Erythroblast (primary cell): ENCODE measurements at regions not wholly inside any gene's neighbourhood (a gene's known extent, or its start where the extent isn't known, plus 50 kb on each side); places are given as distances from the start of the nearest gene placed in this dataset.

Experiments used
- DNase-seq, 2 experiments: peaks; one replicate each; lab custom pipeline; 2025; lab: John Stamatoyannopoulos, UW
- GATA1 ChIP-seq: IDR thresholded peaks from 2 replicates; pipeline ENCODE4 v1.6.1; 2011; ENCODE audit warnings: low read depth, mild to moderate bottlenecking, control low read depth, low read length, moderate library complexity
- POLR2A ChIP-seq: IDR thresholded peaks from 2 replicates; pipeline ENCODE4 v1.6.1; 2011; ENCODE audit warnings: mild to moderate bottlenecking, low read length

GRCh38 chrX:9240956-9241355 is 207.0 kb upstream of the FAM9B start:
- DNase-seq, result no peak
- TF ChIP-seq GATA1, result no peak
- TF ChIP-seq POLR2A, result no peak

GRCh38 chrX:9241427-9241826 is 207.5 kb upstream of the FAM9B start:
- no peak for DNase-seq
- TF ChIP-seq GATA1, result no peak
- TF ChIP-seq POLR2A, result no peak

DNA sequence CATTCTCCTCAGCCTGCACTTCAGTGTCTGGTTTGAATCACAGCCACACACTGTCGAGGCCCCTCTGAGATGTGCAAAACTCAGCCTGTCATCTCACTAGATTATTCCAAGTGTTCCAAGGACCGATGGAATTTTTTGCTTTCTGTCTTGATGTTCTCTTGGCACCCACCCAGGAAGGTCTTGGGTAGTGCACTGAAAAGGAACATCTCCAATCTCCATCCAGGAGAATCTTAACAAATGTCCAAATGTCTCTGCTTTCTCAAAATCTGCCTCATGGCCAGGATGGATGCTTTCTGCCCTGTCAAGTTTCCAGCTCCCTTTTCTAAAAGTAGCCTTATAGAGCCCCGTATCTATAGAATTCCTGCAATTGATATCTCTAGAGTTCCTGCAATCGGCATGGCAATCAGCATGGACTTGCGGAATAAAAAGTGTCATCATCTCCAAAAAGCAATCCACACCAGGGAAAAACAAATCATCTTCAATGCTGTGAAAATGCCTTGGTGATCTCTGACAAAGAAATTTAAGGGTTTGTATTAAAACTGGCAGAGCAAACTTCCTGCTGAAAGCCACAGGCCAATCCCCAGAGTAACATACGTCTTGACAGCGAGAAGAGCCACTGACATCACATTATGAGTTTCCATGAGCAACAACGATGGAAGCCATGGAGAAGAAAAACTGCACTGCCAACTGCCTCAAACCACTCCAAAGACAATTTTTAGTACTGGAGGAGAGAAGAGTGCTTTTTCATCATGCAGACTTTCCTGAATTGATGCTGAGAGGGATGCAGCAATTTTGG is 215.3 kb upstream of the FAM9B start:
- DNase-seq, result no peak
- TF ChIP-seq POLR2A (no peak), GATA1 (no peak)

DNA sequence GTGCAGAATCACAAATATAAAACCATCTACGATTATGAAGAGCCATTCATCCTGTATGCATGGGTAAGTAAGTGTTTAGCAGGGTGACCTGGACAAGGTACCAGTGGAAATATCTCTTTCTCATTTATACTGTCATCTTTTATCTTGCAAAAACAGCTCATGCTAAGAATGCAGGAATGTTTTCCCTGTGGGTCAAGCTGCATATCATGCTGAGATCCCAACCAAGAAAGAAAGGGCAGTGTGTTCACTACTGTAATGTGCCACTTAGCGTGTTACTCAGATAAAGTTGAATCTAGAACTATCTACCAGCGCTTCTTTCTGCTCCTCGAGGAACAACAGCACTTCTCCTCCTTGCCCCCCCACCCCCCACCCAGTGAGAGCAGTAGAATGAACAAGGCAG is 212.7 kb upstream of the TBL1X start:
- DNase-seq, result no peak
- TF ChIP-seq POLR2A, result no peak
- no peak for TF ChIP-seq GATA1

DNA sequence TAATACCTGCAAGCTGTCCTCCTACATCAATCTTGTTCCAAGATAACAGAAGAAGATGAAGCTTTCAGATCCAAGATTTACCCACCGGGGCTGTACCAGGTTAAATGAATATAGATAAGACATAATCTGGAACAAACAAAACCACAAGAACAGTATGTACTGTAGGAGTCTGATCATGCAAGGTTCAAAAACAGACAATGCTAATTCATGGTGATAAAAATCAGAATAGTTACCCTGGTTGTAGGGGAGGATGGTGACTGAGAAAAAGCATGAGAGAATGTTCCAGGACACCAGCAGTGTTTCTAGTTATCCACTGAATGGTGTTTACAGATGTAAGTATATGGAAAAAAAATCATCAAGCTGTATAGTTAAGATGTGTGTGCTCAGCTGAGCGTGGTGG is 211.6 kb upstream of the TBL1X start:
- DNase-seq, result no peak
- no peak for TF ChIP-seq GATA1
- TF ChIP-seq POLR2A, result no peak

DNA sequence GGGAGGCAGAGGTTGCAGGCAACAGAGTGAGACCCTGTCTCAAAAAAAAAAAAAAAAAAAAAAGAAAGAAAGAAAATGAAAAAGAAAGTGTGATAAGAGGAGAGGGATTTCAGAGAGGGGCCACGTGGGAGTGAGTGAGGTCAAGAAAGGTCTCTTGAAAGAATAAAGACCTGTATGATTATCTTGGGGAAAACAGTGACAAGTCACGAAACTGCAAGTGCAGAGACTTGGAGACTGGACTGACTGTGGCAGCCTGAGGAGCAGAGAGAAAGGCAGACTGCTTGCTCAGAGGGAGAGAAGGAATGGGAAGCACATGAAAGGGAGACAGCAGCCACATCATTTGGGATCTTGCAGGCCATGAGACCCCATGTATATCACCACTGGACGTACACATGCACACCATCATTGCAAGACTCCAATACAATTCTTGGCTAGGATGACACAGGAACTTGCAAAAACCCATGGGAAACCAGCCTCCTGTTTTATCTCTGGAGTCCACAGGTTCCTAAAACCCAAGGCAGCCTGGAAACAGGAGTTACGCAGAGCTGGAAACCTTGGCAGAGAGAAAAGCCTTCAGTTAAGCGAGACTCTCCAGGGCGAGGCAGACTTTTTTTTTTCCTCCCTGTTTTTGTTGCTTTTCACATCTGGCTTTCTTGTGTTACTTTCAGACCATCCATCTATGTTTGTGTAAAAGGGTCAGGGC is 207.0 kb upstream of the TBL1X start:
- TF ChIP-seq GATA1 (no peak), POLR2A (no peak)
- DNase-seq, result no peak

DNA sequence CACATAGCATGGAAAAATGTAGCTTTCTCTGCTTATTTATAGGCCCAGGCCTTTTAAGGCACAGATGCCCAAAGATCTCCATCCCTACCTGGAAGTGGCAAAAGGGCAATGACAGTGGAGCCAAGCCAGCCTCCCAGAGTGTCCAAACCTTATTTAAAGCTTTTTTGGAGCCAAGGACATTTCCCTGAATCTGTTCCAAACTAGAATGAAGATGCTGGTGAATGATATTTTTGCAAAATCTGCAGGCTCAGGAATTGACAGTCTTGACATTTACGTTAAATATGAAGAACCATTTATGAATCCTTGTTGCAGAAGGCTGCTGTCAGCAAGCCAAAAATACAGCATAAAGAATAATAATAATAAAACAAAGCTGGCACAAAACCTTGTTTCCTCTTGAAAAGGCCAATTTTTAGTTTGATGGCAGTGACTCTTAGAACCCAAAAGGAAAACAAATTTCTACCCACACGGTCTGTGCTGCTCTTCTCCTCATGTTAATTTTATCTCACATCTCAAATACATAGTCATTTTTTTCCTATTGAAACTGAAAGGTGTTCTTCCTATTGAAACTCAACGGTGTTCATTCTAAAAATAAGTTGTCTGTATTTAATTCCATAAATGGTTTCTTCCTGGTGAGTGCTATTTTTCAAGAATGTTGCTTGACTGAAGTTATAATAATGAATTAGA is 206.3 kb upstream of the TBL1X start:
- no peak for DNase-seq
- TF ChIP-seq POLR2A (no peak), GATA1 (no peak)

DNA sequence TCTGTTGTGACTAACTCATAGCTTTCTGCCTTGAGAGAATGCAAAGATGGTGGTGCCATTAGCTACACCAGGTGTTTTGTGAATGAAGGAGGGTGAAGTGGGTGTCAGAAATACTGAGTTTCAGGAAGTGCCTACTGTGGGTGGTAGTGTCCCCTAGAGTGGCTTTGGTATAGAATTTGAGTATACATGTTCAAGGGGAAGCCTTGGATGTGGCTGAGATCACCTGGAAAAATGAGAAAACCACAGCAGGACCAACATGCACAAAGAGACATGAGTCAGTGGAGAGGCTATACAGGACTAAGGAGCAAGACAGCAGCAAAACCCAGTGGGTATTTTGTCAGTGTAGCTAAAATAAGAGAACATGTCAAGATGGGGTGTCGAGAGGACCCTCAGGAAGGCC is 204.3 kb upstream of the TBL1X start:
- TF ChIP-seq GATA1 (no peak), POLR2A (no peak)
- DNase-seq, result no peak

- no peak for TF ChIP-seq POLR2A
- TF ChIP-seq GATA1, result no peak
Measured at GRCh38 chrX:9267415-9267814, 197.4 kb upstream of the TBL1X start.

GRCh38 chrX:9269134-9269533 is 195.7 kb upstream of the TBL1X start:
- no peak for DNase-seq
- TF ChIP-seq POLR2A (no peak), GATA1 (no peak)

More at GRCh38 chrX:9267415-9267814, 197.4 kb upstream of the TBL1X start:
- DNase-seq, result no peak

- DNase-seq, result no peak
- no peak for TF ChIP-seq GATA1
Measured at GRCh38 chrX:9271789-9272525, 192.9 kb upstream of the TBL1X start.

- DNase-seq, result no peak
- TF ChIP-seq GATA1, result no peak
- no peak for TF ChIP-seq POLR2A
Measured at GRCh38 chrX:9273744-9274143, 191.1 kb upstream of the TBL1X start.

GRCh38 chrX:9278475-9279233 is 186.2 kb upstream of the TBL1X start:
- TF ChIP-seq GATA1, result no peak
- TF ChIP-seq POLR2A, result no peak
- no peak for DNase-seq
